BE2C (cell line): ENCODE measurements at regions not wholly inside any gene's neighbourhood (a gene's known extent, or its start where the extent isn't known, plus 50 kb on each side); places are given as distances from the start of the nearest gene placed in this dataset.

Source experiments
- DNase-seq: peaks from one replicate; pipeline ENCODE4 v3.0.0-alpha.2; 2020
- H3K27me3 ChIP-seq: fragments of 250-450 bp; sonication (Bioruptor Pico); 2 replicates; pipeline ENCODE4 v1.5.1; 2020; ENCODE audit warnings: mild to moderate bottlenecking
- H3K36me3 ChIP-seq: fragments of 250-450 bp; sonication (Bioruptor Pico); 2 replicates; pipeline ENCODE4 v1.5.1; 2020; ENCODE audit warnings: mild to moderate bottlenecking
- H3K4me1 ChIP-seq: fragments of 250-450 bp; sonication (Bioruptor Pico); 2 replicates; pipeline ENCODE4 v1.5.1; 2020
- H3K4me3 ChIP-seq: 2 replicates; pipeline ENCODE4 v1.5.1; 2011; ENCODE audit warnings: low read depth, low read length
- H3K9me3 ChIP-seq: fragments of 250-450 bp; sonication (Bioruptor Pico); 2 replicates; pipeline ENCODE4 v1.5.1; 2020
- TF ChIP-seq, protein P1 (sequence below): IDR thresholded peaks from 2 replicates; pipeline ENCODE4 v1.5.1; 2012; ENCODE audit warnings: mild to moderate bottlenecking, low read depth, low read length

DNA sequence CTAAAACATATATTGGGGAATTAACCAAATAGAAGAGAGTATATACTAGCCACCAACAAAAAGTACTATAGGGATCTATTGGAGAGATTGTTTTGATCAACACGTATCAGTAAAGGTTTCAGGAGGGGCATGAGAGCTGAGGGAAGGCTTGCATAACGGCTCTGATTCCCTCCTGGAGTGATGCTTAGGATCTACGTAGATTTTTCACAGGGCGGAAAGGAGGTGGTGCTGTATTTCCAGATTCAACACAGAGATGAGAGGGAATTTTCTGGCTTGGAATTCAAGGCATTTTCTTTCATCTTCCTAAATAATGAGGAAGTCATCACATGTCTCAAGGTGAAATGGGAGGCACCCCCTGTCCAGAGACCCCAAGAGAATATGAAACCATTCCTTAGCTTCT is 443.8 kb downstream of the CMPK2 start:
- H3K9me3 ChIP-seq, result no peaks in the 10 kb centered on the region
- no peaks in the 10 kb centered on the region for H3K36me3 ChIP-seq
- TF ChIP-seq, protein P1, sequence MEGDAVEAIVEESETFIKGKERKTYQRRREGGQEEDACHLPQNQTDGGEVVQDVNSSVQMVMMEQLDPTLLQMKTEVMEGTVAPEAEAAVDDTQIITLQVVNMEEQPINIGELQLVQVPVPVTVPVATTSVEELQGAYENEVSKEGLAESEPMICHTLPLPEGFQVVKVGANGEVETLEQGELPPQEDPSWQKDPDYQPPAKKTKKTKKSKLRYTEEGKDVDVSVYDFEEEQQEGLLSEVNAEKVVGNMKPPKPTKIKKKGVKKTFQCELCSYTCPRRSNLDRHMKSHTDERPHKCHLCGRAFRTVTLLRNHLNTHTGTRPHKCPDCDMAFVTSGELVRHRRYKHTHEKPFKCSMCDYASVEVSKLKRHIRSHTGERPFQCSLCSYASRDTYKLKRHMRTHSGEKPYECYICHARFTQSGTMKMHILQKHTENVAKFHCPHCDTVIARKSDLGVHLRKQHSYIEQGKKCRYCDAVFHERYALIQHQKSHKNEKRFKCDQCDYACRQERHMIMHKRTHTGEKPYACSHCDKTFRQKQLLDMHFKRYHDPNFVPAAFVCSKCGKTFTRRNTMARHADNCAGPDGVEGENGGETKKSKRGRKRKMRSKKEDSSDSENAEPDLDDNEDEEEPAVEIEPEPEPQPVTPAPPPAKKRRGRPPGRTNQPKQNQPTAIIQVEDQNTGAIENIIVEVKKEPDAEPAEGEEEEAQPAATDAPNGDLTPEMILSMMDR, result no peak
- no peak overlapping the region for H3K4me3 ChIP-seq
- H3K4me1 ChIP-seq, result no peaks in the 10 kb centered on the region
- no peak for DNase-seq
- H3K27me3 ChIP-seq, result no peaks in the 10 kb centered on the region

DNA sequence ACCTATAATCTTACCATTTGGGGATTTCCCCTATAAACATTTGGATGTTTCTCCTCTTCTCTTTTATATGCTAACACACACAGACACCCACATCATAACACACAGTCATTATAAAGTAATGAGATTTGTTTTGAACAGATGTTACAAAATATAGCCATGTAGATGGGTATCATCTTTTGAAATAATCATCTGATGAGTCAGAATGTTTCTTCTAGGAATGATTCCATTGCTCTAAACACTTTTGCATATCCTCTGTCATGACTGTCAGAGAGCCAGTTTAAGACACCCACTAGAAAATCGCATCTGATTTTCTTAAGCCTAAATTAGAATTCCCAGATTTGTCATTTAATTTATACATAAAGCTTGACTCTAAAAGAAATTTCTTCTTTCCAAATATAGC is 442.6 kb downstream of the CMPK2 start:
- no peak for DNase-seq
- H3K36me3 ChIP-seq, result no peaks in the 10 kb centered on the region
- H3K9me3 ChIP-seq, result no peaks in the 10 kb centered on the region
- TF ChIP-seq, protein P1, result no peak
- H3K4me1 ChIP-seq, result no peaks in the 10 kb centered on the region
- no peak overlapping the region for H3K4me3 ChIP-seq
- no peaks in the 10 kb centered on the region for H3K27me3 ChIP-seq

GRCh38 chr2:6423944-6424343 is 441.8 kb downstream of the CMPK2 start:
- Histone ChIP-seq H3K27me3 (no peaks in the 10 kb centered on the region), H3K4me3 (no peak overlapping the region), H3K36me3 (no peaks in the 10 kb centered on the region)

DNA sequence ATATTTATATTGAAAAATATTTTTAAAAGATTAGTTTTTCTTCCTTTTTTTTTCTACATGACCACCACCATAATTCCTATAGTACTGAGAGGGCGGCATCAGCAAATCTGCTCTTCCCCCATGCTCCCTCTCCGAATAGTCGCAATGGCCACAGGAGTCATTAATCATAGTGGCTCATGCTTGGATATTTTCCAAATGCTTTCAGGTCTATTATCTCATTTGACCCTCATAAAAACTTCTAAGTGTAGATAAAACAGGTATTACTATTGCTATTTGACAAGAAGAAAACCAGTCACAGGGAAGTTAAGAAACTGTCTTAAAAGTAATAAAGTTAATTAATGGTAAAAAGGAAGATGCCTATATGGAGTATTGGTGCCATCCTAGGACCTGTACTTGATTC is 440.7 kb downstream of the CMPK2 start:
- no peaks in the 10 kb centered on the region for H3K36me3 ChIP-seq
- no peak overlapping the region for H3K4me3 ChIP-seq
- DNase-seq, result no peak
- no peaks in the 10 kb centered on the region for H3K9me3 ChIP-seq
- TF ChIP-seq, protein P1, result no peak
- no peaks in the 10 kb centered on the region for H3K27me3 ChIP-seq
- no peaks in the 10 kb centered on the region for H3K4me1 ChIP-seq

More at GRCh38 chr2:6423944-6424343, 441.8 kb downstream of the CMPK2 start:
- no peaks in the 10 kb centered on the region for H3K4me1 ChIP-seq
- no peaks in the 10 kb centered on the region for H3K9me3 ChIP-seq
- TF ChIP-seq, protein P1, result no peak
- DNase-seq, result no peak

- H3K27me3 ChIP-seq, result no peaks in the 10 kb centered on the region
- no peak overlapping the region for H3K4me3 ChIP-seq
- DNase-seq, result no peak
- H3K4me1 ChIP-seq, result no peaks in the 10 kb centered on the region
- no peaks in the 10 kb centered on the region for H3K9me3 ChIP-seq
- TF ChIP-seq, protein P1, result no peak
- H3K36me3 ChIP-seq, result no peaks in the 10 kb centered on the region
These were observed 436.3 kb downstream of the CMPK2 start for GRCh38 chr2:6429210-6429986.

GRCh38 chr2:6434438-6434837 is 431.3 kb downstream of the CMPK2 start:
- TF ChIP-seq, protein P1, result no peak

More at GRCh38 chr2:6434438-6434837, 431.3 kb downstream of the CMPK2 start:
- Histone ChIP-seq H3K4me3 (no peak overlapping the region), H3K4me1 (no peaks in the 10 kb centered on the region), H3K36me3 (no peaks in the 10 kb centered on the region), H3K27me3 (no peaks in the 10 kb centered on the region), H3K9me3 (no peaks in the 10 kb centered on the region)
- no peak for DNase-seq
